Motor neuron (in vitro differentiated cells): ENCODE measurements at regions not wholly inside any gene's neighbourhood (a gene's known extent, or its start where the extent isn't known, plus 50 kb on each side); places are given as distances from the start of the nearest gene placed in this dataset.

Experiments used
- ATAC-seq, 8 experiments: fragments of 200-7000 bp; cut with Tn5 transposase; replicated peaks in 6 of 8; 2 replicates each; pipeline ENCODE4 v1.8.0; 2021; ENCODE audit warnings: mild to moderate bottlenecking in 8 of 8, moderate library complexity in 8 of 8
- H3K27ac ChIP-seq, 2 donors: fragments of 250-450 bp; sonication (Bioruptor Pico); 2 replicates each; pipeline ENCODE4 v1.9.0; 2021; ENCODE audit warnings: antibody characterized with exemption in 2 of 2, mild to moderate bottlenecking in 2 of 2, moderate library complexity in 1 of 2
- H3K4me1 ChIP-seq, 2 donors: fragments of 250-450 bp; sonication (Bioruptor Pico); replicated peaks in 1 of 2; 2 replicates each; pipeline ENCODE4 v1.6.1; 2021; ENCODE audit warnings: antibody characterized with exemption in 2 of 2, mild to moderate bottlenecking in 2 of 2, moderate library complexity in 1 of 2
- H3K4me3 ChIP-seq, 5 donors: fragments of 250-450 bp; sonication (Bioruptor Pico); 2 replicates each; pipeline ENCODE4 v1.9.0; 2021; ENCODE audit warnings: antibody characterized with exemption in 5 of 5, mild to moderate bottlenecking in 5 of 5, moderate library complexity in 4 of 5
- WGBS, 10 experiments: fragments of 450-650 bp; shearing (Covaris generic); methylation state at CpG; one replicate each; pipeline ENCODE4 v1.0.0; 2022; 5-methylcytosine and 5-hydroxymethylcytosine counted together
- in situ Hi-C, 9 experiments: fragments of 400-800 bp; cut with MboI; loops; one replicate each; pipeline ENCODE4 v1.15.0; 2021; ENCODE audit warnings: low sequenced_read_pairs in 9 of 9, low pct_unique_long_range_greater_than_20kb in 2 of 9; ENCODE audit not compliant: unreplicated experiment in 9 of 9

DNA sequence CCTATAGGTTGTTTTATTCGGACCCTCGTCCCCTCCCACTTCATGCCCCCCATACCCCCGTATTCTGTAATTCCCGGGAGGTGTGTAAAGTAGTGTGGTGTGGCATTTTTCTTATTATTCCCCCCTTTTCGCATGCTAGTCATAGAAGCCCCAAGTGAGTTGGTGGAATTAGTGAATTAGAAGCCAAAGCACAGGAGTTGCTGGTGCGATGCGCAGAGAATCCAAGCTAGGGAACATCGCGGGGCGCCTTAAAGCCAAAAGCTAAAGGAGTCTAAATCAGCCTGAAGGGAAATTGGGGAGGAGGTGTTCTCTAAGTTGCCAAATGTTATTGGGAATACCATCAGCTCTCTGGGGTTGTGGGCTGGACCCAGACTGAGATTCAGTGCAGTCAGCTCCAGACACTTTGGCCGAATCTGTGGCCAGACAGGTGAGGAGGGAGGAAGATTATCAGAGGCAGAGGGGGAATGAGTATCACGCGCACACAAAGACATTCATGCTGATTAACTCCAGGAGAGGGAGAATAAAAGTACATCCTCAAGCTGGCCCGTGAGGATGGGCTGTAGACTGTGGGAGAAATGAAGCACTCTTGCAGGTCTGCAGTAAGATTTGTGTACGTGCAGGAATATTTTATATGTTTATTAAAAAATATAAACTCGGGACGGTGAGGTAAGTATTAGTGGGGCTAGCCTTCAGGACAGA, 102.8 kb upstream of the HSD17B12 start:
- in situ Hi-C loops: loop anchor here in 2 of 9 experiments (25.0 kb wide), 1 partner anchor 235 kb away; no protein-coding TSS in a partner anchor
- no peak for ATAC-seq
- 0 to 50% (median 10%) methylated on average over 1 to 11 of the region's 17 CpGs for WGBS, 10 experiments
- H3K4me3 ChIP-seq: peak overlapping the region; percentile 42 to 62 (median 50)
- no peak overlapping the region for H3K27ac ChIP-seq
- H3K4me1 ChIP-seq: peaks cover 32 to 55% of the 10 kb centered on the region in 2 donors

DNA sequence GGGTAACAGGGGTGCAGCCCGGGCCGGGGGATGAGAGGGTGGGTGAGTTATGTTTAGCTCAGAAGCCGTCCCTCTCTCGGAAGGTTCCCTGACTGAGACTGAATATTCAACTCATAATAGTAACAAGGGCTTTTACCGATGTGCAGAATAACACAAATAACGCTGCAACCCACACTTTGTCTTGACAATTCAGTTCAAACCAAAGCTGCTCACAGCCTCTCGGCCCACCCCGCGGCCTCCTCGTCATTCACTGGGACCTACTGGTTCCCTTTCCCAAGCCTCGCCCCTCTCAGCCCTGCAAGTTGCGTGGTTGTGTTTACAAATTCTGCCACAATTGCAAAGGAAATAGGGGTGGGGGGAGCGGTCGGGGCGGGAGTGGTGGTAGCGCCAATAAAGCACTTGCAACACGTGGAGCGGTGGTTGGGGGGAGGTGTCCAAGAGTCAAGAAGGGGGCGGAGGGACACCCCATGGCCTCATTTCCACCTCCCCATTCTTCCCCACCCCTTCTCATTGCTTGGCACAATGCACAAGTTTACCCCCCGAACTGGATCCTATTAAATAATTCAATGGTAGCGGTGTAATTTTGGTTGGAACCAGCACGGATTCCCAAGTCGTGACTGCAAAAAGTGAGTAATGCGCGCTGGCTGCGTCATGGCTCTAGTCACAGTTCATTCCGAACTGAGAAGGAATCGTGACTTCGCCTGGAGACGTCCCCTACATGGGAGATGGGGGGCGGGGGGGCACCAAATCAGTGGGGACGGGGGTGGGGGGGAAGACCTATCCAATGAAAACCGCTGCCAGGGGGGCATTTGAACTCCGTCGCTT, 102.0 kb upstream of the HSD17B12 start:
- ATAC-seq: no peak
- in situ Hi-C loops: loop anchor here in 2 of 9 experiments (25.0 kb wide), 1 partner anchor 234 kb away; no protein-coding TSS in a partner anchor
- 0 to 20% (median 0%) methylated on average over 1 to 3 of the region's 35 CpGs; no CpG with 5 or more reads in 5 of the 10 experiments for WGBS, 10 experiments
- Histone ChIP-seq H3K4me3 (peak overlapping the region; percentile 40 to 62 (median 49)), H3K27ac (no peak overlapping the region), H3K4me1 (peaks cover 34 to 51% of the 10 kb centered on the region in 2 donors)

DNA sequence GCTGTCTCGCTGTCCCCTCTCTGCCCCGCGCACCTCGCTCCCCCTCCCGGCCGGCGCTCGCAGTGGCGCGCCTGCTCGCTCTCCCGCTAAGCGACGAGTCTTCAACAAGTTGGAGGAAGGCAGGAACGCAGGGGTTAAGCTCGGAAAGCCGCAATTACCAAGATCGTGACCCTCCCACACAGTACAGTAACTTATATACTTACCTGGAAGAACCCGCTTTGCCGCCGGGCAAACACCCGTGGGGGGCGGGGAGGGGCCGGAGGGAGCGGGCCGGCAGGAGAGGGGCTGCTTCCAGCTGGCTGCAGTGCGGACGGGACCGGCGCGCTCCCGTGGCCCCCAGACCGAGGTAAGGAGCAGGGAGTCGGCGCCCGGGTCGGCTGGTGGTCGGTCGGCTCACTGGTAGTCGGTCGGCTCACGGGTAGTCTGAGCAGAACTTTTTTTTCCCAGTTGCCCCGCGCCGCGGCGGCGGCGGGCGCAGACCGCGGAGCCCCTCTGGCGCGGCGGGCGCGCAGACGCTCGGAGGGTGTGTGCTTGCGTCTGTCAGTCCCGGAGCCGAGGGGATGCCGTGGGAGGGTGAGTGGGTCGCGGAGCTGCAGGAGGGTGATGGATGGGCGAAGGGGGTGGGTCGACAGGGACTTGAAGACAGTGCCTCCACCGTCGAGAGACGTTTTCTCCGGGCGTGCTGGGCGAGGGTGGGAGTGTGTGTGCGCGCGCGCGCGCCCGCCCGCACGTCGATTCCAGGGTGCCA, 101.2 kb upstream of the HSD17B12 start:
- Histone ChIP-seq H3K4me3 (peak overlapping the region; percentile 40 to 62 (median 49)), H3K27ac (no peak overlapping the region), H3K4me1 (peaks cover 26 to 43% of the 10 kb centered on the region in 2 donors)
- ATAC-seq: peak; percentile 0 to 56 (median 11)
- 0% methylated on average over 6 to 36 of the region's 83 CpGs; no CpG with 5 or more reads in 8 of the 10 experiments for WGBS, 10 experiments
- in situ Hi-C loops: loop anchor here in 2 of 9 experiments (25.0 kb wide), 1 partner anchor 233 kb away; no protein-coding TSS in a partner anchor

DNA sequence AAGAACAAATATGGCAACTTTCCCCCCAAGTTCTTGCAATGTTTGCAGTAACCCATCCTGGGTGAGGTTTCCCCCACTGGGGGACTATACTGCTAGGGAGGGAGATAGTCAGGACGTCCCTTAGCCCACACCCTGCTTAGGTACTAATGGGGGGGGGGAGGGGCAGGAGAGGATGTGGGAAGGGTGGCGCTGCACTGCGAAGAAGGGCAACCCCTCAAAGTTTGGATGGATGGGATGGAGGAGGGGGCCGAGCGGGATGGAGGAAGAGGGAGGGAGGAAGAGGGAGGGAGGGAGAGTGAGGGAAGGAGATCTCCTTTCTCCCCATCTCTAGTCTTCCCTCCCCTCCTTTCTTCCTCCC, 100.6 kb upstream of the HSD17B12 start:
- Histone ChIP-seq H3K4me1 (peaks cover 21 to 38% of the 10 kb centered on the region in 2 donors), H3K27ac (no peak overlapping the region), H3K4me3 (peak overlapping the region; percentile 40 to 62 (median 49))
- no CpG with 5 or more reads among the region's 5 CpGs for WGBS, 10 experiments
- in situ Hi-C loops: loop anchor here in 2 of 9 experiments (25.0 kb wide), 1 partner anchor 232 kb away; no protein-coding TSS in a partner anchor
- ATAC-seq: no peak

DNA sequence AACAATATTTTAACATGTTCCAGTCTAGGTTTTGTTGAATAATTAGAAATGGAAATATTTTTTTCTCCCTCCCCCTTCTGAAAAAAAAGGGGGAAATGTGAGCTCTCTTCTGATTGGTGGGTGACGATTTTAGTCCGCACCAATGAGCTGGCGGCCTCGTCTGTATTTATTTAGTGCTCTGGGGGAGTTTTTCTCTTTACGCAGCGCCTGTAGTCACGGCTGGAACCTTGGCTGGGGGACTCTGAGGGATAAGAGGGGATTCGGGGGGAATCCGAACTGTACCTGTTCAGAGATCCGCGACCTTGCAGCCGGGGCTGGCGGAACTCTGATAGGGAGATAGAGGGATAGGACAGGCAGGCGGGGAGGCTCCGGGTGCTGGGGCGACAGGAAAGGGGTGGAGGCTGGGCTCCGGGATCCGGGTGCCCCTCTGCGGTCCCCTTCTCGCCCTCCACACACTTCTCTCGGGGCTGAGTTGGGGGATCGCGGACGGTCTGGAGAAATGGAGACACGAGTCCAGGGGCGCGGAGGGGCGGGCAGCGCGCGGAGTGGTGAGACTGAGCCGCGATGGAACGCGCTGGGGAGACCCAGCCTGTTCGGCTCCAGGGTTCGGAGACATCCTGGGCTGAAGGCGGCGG, 99.7 kb upstream of the HSD17B12 start:
- H3K27ac ChIP-seq: no peak overlapping the region

DNA sequence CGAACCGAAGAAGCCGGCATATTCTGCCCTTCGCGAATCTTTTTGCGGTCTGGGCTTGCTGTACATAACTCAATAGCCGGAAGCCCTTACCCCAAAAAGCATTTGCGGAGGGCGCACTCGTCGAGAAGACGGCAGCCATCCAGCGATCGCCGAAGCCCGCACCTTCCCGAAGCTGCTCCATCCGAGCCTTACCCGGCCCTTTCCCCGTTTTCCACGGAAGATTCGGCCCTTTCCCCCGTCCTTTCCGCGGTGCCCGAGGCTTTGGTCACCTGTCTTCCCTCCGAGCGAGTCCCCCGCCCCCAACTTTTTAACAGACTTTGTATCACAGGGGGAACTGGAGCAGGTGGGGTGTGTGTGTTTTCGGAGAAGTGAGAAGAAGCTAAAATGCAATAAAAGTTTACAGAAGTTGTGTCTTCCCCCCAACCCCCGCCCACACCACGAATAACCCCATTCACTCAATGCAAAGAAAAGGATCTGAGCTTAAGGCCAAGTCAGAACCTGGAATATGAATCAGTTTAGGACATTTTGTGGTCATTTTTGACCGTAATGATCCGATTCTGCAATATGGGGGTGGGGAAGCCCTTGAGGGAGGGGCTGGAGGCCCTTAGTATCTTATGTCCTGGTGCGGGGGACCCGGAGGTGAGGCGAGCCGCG, 99.0 kb upstream of the HSD17B12 start:
- ATAC-seq: no peak
- Histone ChIP-seq H3K27ac (no peak overlapping the region), H3K4me1 (peaks cover 20 to 34% of the 10 kb centered on the region in 2 donors), H3K4me3 (peak overlapping the region; percentile 26 to 62 (median 40))
- 0 to 2% (median 0%) methylated on average over 2 to 13 of the region's 39 CpGs; no CpG with 5 or more reads in 7 of the 10 experiments for WGBS, 10 experiments
- in situ Hi-C loops: loop anchor here in 2 of 9 experiments (25.0 kb wide), 1 partner anchor 231 kb away; no protein-coding TSS in a partner anchor

More for the DNA sequence above, 99.7 kb upstream of the HSD17B12 start:
- in situ Hi-C loops: loop anchor here in 2 of 9 experiments (25.0 kb wide), 1 partner anchor 231 kb away; no protein-coding TSS in a partner anchor
- peak in 4 of 8 experiments; percentile 7 to 44 (median 16) for ATAC-seq
- H3K4me1 ChIP-seq: peaks cover 20 to 34% of the 10 kb centered on the region in 2 donors
- 0 to 7% (median 0%) methylated on average over 2 to 20 of the region's 39 CpGs; no CpG with 5 or more reads in 5 of the 10 experiments for WGBS, 10 experiments
- H3K4me3 ChIP-seq: peak overlapping the region; percentile 26 to 62 (median 40)

DNA sequence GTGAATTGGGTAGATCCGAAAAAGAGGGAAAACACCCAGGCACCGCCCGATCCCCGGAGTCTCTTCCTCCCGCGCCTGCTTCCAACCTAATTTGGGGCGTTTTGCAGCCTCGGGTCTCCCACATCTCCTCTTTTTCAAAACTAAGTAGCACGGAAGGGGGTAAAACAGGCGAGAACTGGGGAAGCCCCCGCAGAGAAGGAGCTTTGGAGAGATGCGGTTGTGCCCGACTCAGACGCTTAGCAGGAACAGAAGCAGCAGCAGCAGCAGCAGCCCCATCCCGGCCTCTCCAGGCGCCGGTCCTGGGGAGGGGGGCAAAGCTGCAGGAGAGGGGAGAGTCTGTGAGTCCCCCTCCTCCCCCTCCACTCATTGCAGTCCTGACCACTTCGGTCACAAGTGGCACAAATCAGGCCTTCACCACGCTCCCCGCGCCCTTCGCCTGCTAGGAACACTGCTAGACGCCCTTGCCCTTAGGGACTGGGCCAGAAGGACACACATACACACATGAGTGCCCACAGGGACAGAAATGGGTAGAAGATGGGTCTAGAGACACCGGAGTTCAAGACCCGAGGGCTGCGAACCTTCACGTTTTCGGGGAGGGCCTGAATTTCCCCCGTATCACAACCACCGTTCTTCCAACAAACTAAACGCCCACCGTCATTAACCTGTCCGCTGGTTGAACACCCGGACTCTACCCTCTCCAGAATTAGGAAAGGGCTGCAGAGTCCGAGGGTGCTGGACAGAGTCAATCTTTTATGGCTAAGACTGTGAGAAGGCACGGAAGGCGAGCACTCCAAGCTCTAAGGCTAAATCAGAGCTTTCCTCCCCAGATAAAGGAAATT, 98.3 kb upstream of the HSD17B12 start:
- in situ Hi-C loops: loop anchor here in 2 of 9 experiments (25.0 kb wide), 1 partner anchor 230 kb away; no protein-coding TSS in a partner anchor
- Histone ChIP-seq H3K4me3 (peak overlapping the region in 2 of 5 donors; percentile 40 to 62), H3K27ac (no peak overlapping the region), H3K4me1 (peaks cover 20 to 30% of the 10 kb centered on the region in 2 donors)
- no peak for ATAC-seq
- 0 to 23% (median 16%) methylated on average over 1 to 16 of the region's 37 CpGs; no CpG with 5 or more reads in 3 of the 10 experiments for WGBS, 10 experiments

DNA sequence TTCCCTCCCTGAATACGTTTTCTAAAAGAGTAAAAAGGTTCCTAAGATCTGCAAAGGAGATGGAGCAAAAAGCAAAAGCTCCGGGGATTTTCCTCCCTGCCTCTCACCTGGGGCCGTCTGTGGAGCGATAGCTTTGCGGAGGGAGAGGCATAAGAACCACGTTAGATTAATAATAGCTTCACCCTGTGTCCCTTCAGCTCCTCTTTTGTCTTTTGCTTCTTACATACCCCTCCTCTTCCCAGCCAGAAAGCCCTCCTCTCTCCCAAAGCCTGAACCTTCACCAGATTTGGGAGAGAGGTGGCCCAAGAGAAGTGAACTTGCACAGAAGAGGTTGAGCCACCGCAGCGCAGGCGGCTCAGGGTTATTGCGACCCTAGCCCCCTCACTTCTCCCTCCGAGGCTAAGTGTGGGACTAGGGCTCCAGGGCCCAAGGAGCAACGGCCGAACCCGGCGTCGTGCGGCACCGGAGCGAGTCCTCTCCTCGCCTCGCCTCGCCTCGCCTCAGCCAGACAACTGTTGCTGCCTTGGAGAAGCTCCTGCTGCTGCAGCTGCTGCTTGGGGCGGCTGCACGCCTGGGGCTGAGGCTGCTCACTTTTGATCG, 97.6 kb upstream of the HSD17B12 start:
- H3K27ac ChIP-seq: no peak overlapping the region
- ATAC-seq: no peak
- peaks cover 20 to 24% of the 10 kb centered on the region in 2 donors for H3K4me1 ChIP-seq
- H3K4me3 ChIP-seq: peak overlapping the region in 1 of 5 donors; percentile 2
- WGBS, 10 experiments: 0 to 78% (median 11%) methylated on average over 1 to 20 of the region's 26 CpGs; no CpG with 5 or more reads in 2 of the 10 experiments
- in situ Hi-C loops: loop anchor here in 2 of 9 experiments (25.0 kb wide), 1 partner anchor 229 kb away; no protein-coding TSS in a partner anchor

DNA sequence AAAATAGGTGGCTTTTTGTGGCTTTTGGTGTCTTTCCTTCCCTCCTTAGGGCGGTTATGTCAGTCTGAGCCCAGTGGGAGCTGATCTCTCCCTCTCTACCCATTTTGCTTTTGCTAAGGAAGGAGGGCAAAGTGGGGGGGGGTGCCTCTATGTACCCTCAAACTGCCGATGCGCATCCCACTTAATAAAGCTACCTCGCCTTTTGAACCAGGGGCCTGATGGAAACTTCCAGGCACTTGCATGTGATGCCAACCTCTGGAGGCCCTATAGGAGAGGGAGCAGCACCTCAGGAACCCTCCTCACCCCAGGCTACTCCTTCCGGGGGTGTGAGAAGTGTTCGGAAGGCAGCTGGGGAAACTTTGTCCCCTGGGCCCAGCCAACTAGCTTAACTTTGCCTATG, 97.0 kb upstream of the HSD17B12 start:
- no peak for ATAC-seq
- H3K4me3 ChIP-seq: no peak overlapping the region
- no peak overlapping the region for H3K27ac ChIP-seq
- in situ Hi-C loops: loop anchor here in 2 of 9 experiments (25.0 kb wide), 1 partner anchor 229 kb away; no protein-coding TSS in a partner anchor
- H3K4me1 ChIP-seq: peaks cover 20% of the 10 kb centered on the region in 2 donors
- WGBS, 10 experiments: 34 to 67% (median 47%) methylated on average over 1 to 4 of the region's 6 CpGs; no CpG with 5 or more reads in 6 of the 10 experiments

DNA sequence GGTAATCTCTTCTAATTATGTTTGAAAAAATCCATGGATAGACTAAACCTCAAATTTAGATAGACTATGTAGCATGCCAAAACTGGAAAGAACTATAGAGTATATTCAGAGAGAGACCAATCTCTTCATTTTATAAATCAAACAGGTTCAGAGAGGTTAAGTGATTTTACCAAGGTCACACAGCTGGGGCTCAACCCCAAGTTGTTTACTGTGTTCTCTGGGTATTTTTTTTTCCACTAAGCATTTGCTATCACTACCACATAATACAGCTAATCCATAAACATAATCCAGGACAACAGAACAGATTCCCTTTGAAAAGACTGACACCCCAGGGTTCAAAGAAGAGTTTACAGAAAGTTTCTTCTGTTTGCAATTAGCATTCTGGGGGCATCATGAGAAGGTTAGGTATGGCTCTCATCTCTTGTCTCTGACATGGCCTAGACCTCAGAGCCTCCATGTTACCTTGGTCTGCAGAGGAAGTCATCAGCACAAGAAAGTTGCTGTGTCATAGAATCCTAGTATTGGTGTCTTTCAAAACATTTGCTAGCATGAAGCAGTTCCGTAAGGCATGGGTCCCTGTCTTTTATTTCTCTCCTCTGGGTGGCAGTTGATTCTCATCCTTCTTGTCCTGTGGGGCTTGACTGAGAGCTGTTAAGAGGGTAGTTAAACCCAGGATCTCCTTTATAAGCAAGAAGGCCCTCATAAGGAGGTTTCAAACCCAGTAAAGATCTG, 94.5 kb upstream of the HSD17B12 start:
- 20 to 88% (median 75%) methylated on average over 1 of the region's 1 CpG; no CpG with 5 or more reads in 5 of the 10 experiments for WGBS, 10 experiments

More for the DNA sequence above, 94.5 kb upstream of the HSD17B12 start:
- peaks cover 14% of the 10 kb centered on the region in 2 donors for H3K4me1 ChIP-seq
- in situ Hi-C loops: loop anchor here in 2 of 9 experiments (25.0 kb wide), 1 partner anchor 226 kb away; no protein-coding TSS in a partner anchor
- H3K4me3 ChIP-seq: no peak overlapping the region
- no peak overlapping the region for H3K27ac ChIP-seq
- no peak for ATAC-seq
